HEK293T (cell line): ENCODE measurements at regions not wholly inside any gene's neighbourhood (a gene's known extent, or its start where the extent isn't known, plus 50 kb on each side); places are given as distances from the start of the nearest gene placed in this dataset.

Source experiments
- CTCF ChIA-PET: fragments of 350-600 bp; formaldehyde crosslinking; extraction: SDS; loops from one replicate; lab custom pipeline; 2021; ENCODE audit warnings: antibody characterized with exemption, inconsistent platforms; lab: Yijun Ruan, JAX
- POLR2A ChIA-PET: fragments of 350-600 bp; formaldehyde crosslinking; extraction: SDS; loops from one replicate; lab custom pipeline; 2020; ENCODE audit warnings: antibody characterized with exemption, inconsistent platforms; lab: Yijun Ruan, JAX
- DNase-seq: peaks from one replicate; pipeline ENCODE4 v3.0.0; 2012; ENCODE audit warnings: mixed read lengths; ENCODE audit errors: extremely low spot score
- ARNT ChIP-seq: fragments of 450-650 bp; IDR thresholded peaks from 2 replicates; pipeline ENCODE4 v1.6.1; 2017; ENCODE audit warnings: mild to moderate bottlenecking
- BHLHE40 ChIP-seq: fragments of 450-650 bp; IDR thresholded peaks from 2 replicates; pipeline ENCODE4 v1.6.1; 2016; ENCODE audit warnings: mild to moderate bottlenecking, moderate library complexity, borderline replicate concordance
- CTBP1 ChIP-seq: fragments of 450-650 bp; IDR thresholded peaks from 2 replicates; pipeline ENCODE4 v1.6.1; 2016; ENCODE audit warnings: borderline replicate concordance
- ELF4 ChIP-seq: fragments of 450-650 bp; IDR thresholded peaks from 2 replicates; pipeline ENCODE4 v1.6.1; 2017; ENCODE audit warnings: antibody characterized with exemption
- FOXA1 ChIP-seq: fragments of 450-650 bp; IDR thresholded peaks from 2 replicates; pipeline ENCODE4 v1.6.1; 2016; ENCODE audit warnings: mild to moderate bottlenecking
- FOXK2 ChIP-seq: fragments of 450-650 bp; IDR thresholded peaks from 2 replicates; pipeline ENCODE4 v1.6.1; 2016; ENCODE audit warnings: mild to moderate bottlenecking
- FOXM1 ChIP-seq: fragments of 450-650 bp; IDR thresholded peaks from 2 replicates; pipeline ENCODE4 v1.6.1; 2017; ENCODE audit warnings: mild to moderate bottlenecking, borderline replicate concordance
- HDGF ChIP-seq: fragments of 450-650 bp; IDR thresholded peaks from 2 replicates; pipeline ENCODE4 v1.6.1; 2017; ENCODE audit warnings: antibody characterized with exemption, borderline replicate concordance
- L3MBTL2 ChIP-seq: fragments of 450-650 bp; conservative IDR thresholded peaks from 2 replicates; pipeline ENCODE4 v1.6.1; 2016; ENCODE audit warnings: mild to moderate bottlenecking
- LEF1 ChIP-seq: fragments of 450-650 bp; IDR thresholded peaks from 2 replicates; pipeline ENCODE4 v1.6.1; 2017; ENCODE audit warnings: mild to moderate bottlenecking, borderline replicate concordance
- NFRKB ChIP-seq: fragments of 450-650 bp; IDR thresholded peaks from 2 replicates; pipeline ENCODE4 v1.6.1; 2016; ENCODE audit warnings: mild to moderate bottlenecking, moderate library complexity
- PKNOX1 ChIP-seq: fragments of 450-650 bp; IDR thresholded peaks from 2 replicates; pipeline ENCODE4 v1.6.1; 2016
- SP1 ChIP-seq: fragments of 450-650 bp; IDR thresholded peaks from 2 replicates; pipeline ENCODE4 v1.6.1; 2017
- SUZ12 ChIP-seq: fragments of 450-650 bp; IDR thresholded peaks from 2 replicates; pipeline ENCODE4 v1.6.1; 2016; ENCODE audit warnings: mild to moderate bottlenecking
- TARDBP ChIP-seq: fragments of 450-650 bp; IDR thresholded peaks from 2 replicates; pipeline ENCODE4 v1.6.1; 2016
- ZNF384 ChIP-seq: fragments of 450-650 bp; IDR thresholded peaks from 2 replicates; pipeline ENCODE4 v1.6.1; 2016

GRCh38 chr6:154885214-154885613, 109.9 kb upstream of the TIAM2 start:
- ChIA-PET CTCF (no interaction called here), POLR2A (no interaction called here)
- TF ChIP-seq SP1 (no peak), ARNT (no peak), BHLHE40 (no peak), HDGF (no peak), L3MBTL2 (no peak), FOXM1 (no peak), ELF4 (no peak), ZNF384 (no peak), PKNOX1 (no peak), FOXK2 (no peak), CTBP1 (no peak)
- DNase-seq = no peak

- CTCF ChIA-PET = no interaction called here
- no peak for DNase-seq
- TF ChIP-seq FOXK2 (no peak), ARNT (no peak), SP1 (no peak), L3MBTL2 (no peak), FOXM1 (no peak), ZNF384 (no peak), FOXA1 (no peak)
- POLR2A ChIA-PET = no interaction called here
Observed at GRCh38 chr6:154886016-154886415, 109.1 kb upstream of the TIAM2 start.

- POLR2A ChIA-PET = no interaction called here
- no peak for TF ChIP-seq HDGF
- no peak for TF ChIP-seq FOXA1
- TF ChIP-seq ELF4 = no peak
- TF ChIP-seq SP1 = no peak
Observed at GRCh38 chr6:154886471-154886870, 108.6 kb upstream of the TIAM2 start.

GRCh38 chr6:154887051-154887450, 108.1 kb upstream of the TIAM2 start:
- CTCF ChIA-PET = no interaction called here
- TF ChIP-seq ARNT = no peak
- no peak for TF ChIP-seq L3MBTL2
- TF ChIP-seq TARDBP = no peak
- no peak for TF ChIP-seq FOXM1
- no peak for TF ChIP-seq HDGF
- no peak for TF ChIP-seq SP1
- TF ChIP-seq BHLHE40 = no peak
- TF ChIP-seq LEF1 = no peak
- TF ChIP-seq CTBP1 = no peak
- TF ChIP-seq FOXK2 = no peak
- no peak for TF ChIP-seq ELF4
- no peak for TF ChIP-seq SUZ12
- TF ChIP-seq ZNF384 = no peak
- TF ChIP-seq NFRKB = no peak
- no peak for TF ChIP-seq PKNOX1
- no peak for TF ChIP-seq FOXA1
- POLR2A ChIA-PET = no interaction called here
- no peak for DNase-seq

More at GRCh38 chr6:154886471-154886870, 108.6 kb upstream of the TIAM2 start:
- CTCF ChIA-PET = no interaction called here
- DNase-seq = no peak

- DNase-seq = no peak
- POLR2A ChIA-PET = no interaction called here
- no peak for TF ChIP-seq SUZ12
- TF ChIP-seq HDGF = no peak
- TF ChIP-seq ZNF384 = no peak
- TF ChIP-seq LEF1 = no peak
- TF ChIP-seq TARDBP = no peak
- TF ChIP-seq ARNT = no peak
- TF ChIP-seq PKNOX1 = no peak
- no peak for TF ChIP-seq FOXA1
- TF ChIP-seq ELF4 = no peak
- no peak for TF ChIP-seq NFRKB
- no peak for TF ChIP-seq SP1
- no peak for TF ChIP-seq FOXM1
- no peak for TF ChIP-seq FOXK2
- no peak for TF ChIP-seq L3MBTL2
- no peak for TF ChIP-seq BHLHE40
- no peak for TF ChIP-seq CTBP1
- CTCF ChIA-PET = no interaction called here
Observed at GRCh38 chr6:154888421-154889295, 106.5 kb upstream of the TIAM2 start.

- no peak for TF ChIP-seq LEF1
- TF ChIP-seq SUZ12 = no peak
- TF ChIP-seq FOXA1 = no peak
- no peak for DNase-seq
- ChIA-PET CTCF (no interaction called here), POLR2A (no interaction called here)
Observed at GRCh38 chr6:154890874-154891273, 104.2 kb upstream of the TIAM2 start.
